ENCODE measurements at regions not wholly inside any gene's neighbourhood (a gene's known extent, or its start where the extent isn't known, plus 50 kb on each side); places are given as distances from the start of the nearest gene placed in this dataset.

GRCh38 chr5:139733698-139734538 lies 61.7 kb upstream of the PSD2 start:
- no peak for DNase-seq (ENCODE audit: low read depth)

DNA sequence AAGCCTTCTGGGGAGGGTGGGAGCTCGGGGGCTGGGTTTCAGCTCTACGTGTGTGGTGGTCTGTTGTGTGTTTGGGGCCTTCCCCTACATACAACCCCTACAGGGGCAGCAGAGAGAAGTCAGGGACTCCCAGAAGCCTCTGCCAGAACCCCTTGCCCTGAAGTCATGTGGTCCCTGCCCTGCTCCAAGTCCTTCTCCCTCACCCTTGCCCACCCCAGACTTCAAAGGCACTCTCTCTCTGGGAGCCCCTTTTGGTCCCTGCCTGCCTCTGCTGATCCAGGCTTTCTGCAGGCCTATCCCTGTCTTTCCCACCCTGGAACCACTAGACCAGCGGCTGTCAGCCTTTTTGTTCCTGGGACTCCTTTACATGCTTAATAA lies 61.1 kb upstream of the PSD2 start:
- DNase-seq (ENCODE audit: low read depth): no peak

GRCh38 chr5:139738193-139739149 lies 57.1 kb upstream of the PSD2 start:
- no peak for DNase-seq (ENCODE audit: low read depth)

GRCh38 chr5:139739150-139739974 lies 56.2 kb upstream of the PSD2 start:
- no peak for DNase-seq (ENCODE audit: low read depth)

DNA sequence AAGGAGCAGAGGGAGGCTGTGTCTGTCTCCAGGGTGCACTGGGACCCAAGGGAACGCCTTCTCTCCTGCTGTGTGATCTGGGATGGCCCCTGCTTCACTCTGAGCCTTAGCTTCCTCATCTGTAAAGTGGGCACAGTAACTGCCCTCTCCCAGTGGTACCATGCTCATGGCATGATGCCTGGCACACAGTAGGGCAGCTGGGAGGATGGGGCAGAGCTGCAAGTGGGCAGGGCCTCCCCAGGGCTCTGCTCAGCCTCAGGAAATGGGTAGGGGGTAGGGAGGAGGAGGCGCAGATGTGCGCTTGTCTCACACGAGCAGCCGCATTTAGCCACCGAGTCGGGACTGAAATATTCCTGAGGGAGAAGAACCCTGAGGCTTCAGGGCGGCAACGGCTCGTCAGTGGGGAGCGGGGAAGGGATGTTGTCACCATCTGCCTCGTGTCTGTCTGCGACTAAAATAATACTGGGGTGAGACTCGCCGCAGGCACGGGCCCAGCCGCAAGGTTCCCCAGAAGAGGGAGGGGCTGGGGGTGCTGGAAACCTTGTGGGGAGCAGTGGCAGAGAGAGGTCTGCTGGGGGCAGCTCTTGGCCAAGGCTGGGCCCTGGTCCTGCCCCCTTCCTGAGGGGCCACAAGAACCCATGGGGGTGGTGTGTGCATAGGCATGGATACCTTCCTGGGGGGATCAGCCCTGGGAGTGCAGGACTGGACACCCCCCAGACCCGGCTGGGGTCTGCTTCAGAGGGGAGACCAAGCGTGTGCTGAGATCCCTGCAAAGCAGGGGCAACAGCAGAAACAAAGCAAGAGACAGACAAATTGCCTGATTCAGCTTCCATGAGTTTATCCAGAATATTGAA lies 55.2 kb upstream of the PSD2 start:
- DNase-seq (ENCODE audit: low read depth): no peak

DNA sequence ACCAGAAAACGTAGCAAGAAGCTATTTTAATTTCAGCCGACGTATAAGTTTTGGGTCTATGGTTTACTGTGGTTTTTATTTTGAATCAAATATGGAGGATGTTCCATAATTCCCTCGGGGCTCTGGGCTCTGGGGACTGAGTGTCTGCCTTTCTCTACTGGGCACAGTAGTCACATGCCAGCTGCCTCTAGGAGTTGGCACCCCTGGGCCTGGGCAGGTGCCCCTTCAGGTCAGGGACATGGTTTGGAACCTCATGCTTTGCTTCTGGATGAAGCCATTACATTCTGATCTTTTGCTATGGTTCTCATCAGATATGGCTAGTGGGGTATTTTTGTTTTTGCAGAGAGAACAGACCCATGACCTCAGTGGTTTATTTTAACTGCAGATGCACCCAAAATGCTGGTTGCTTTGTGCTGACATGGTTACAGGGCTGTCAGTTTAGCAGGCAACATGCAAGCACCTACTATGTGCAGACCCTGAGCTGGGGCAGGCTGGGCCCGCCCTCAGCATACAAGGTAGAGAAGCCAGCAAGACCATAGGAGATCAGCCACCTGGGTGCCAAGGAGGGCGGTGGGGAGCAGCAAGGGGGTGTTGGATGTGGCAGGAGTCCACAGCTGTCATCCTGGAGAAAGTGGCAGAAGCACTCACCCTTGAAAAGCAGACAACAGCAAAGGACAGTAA lies 54.5 kb upstream of the PSD2 start:
- no peak for DNase-seq (ENCODE audit: low read depth)

DNA sequence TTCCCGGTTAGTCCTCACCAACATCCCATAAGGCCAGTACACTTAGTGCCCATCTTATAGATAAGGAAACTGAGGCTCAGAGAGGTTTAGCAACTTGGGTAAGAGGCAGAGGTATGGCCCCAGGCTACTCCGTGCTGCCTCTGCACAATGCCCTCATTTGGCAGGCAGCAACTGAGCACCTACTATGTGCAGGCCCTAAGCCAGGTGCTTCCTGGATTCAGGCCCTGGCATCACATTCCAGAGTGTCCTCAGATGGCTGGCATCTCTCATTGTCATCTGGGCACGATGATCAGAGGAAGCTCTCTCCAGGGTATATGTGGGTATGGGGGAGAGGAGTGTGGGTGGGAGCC lies 53.8 kb upstream of the PSD2 start:
- no peak for DNase-seq (ENCODE audit: low read depth)

DNA sequence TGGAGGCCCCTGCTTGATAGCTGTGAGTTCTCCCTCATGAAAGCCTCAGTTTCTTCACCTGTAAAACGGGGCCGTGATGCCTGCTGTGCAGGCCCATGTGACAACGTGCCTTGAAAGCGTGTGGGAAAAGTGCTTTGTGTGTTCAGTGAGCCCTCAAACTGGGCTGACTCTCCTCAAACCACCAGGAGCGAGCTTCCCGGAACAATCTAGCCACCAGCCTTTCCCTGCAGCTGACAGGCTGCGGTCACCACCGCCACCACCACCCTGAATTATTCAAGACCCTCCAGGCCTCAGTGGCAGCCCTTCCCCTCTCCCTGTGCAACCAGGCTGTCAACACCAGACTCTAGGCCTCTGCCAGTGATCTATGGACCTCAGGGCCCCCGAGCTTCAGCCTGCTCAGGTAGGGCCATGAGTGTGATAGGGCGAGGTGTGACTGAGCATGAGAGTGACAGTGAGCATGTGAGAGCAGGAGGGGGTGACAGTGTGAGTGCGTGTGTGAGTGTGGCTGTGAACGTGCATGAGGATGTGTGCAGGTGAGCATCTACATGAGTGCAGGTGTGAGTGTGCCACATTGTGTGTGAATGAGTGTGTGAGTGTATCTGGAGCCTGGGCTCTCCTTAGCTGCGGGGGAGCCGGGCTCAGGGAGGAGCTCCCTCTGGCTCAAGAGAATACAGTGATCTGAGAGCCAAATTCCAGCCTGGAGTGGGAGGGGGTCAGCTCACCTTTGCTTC lies 53.3 kb upstream of the PSD2 start:
- DNase-seq (ENCODE audit: low read depth): no peak

DNA sequence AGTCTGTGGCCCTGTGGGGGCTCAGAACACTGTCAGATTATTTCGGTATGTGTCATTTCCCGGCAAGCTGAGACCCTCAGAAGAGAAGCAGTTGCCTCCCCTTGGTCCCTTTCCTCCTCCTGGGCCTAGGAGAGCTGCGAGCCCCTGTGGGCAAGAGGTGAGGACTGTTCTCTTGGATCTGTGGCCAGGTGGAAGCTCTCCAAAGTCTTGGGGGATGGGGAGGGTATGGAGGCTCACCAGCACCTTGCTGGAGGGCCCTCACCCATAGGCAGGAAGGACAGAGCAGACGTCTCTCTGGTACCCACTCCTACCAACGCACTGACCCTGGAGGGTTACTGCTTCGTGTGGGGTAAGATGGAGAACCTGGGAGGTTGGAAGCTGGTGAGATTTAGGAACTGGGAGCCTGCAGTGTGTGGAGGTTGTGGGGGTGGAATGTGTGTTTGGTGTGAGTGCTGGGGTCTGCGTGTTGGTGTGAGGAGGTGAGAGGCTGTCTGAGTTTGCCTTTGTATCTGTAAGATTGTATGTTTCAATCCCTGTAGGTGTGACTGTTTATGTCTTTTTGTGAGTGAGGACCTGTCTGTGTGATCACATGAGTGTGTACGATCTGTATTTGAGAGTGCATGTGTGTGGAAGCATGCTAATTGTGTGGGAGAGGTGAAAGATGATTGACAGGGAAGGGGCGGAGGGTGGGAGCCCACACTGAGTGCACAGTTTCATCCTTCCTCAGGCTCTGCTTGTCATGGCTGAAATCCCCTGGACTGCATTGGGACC lies 52.4 kb upstream of the PSD2 start:
- no peak for DNase-seq (ENCODE audit: low read depth)

DNA sequence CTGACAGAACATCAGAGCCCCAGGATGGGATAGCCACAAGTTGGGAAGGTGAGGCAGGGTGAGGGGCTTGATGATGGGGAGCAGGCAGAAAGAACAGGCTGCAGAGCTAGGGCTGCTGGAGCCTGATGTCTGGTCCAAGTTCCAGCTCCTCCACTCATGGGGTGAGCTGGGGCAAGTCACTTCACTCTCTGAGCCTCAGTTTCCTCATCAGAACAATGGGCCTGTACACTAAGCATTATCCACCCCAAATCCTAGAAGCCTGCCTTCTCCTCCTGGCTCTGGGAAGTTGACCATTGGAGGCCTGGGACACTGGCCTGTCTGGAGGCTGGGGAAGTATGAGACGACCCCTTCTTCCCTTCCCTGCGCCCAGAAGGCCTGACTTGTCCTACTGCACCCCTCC lies 51.8 kb upstream of the PSD2 start:
- no peak for DNase-seq (ENCODE audit: low read depth)

DNA sequence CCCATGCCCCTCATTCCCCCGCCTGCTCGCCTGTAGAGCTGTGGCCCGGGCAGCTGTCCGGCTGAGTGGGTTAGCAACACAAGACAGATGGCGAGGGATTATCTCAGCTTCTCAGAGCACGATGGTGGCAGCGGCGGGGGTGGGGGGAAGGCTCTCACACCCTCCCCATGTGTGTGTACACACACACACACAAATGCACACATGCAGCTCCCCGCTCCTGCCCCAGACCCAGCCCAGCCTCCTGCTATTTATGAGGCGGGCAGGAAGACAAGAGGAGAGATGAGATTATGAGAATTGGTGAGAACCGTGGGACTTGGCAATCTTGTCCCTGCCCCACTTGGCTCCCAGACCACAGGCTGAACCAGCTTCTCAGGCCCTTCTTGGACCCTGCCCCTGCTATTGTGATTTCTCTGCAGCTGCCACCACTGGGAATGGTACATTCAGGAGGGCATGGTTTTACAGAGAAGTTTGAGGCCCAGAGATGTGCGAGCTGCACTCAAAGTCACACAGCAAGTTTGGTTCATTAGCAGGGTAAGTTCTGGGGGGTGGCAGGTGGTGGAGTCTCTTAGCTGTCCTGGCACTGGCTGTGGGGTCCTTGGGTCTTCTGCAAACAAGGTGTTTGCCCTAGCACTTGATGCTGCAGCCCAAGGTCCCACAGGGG lies 51.0 kb upstream of the PSD2 start:
- DNase-seq (ENCODE audit: low read depth): no peak

DNA sequence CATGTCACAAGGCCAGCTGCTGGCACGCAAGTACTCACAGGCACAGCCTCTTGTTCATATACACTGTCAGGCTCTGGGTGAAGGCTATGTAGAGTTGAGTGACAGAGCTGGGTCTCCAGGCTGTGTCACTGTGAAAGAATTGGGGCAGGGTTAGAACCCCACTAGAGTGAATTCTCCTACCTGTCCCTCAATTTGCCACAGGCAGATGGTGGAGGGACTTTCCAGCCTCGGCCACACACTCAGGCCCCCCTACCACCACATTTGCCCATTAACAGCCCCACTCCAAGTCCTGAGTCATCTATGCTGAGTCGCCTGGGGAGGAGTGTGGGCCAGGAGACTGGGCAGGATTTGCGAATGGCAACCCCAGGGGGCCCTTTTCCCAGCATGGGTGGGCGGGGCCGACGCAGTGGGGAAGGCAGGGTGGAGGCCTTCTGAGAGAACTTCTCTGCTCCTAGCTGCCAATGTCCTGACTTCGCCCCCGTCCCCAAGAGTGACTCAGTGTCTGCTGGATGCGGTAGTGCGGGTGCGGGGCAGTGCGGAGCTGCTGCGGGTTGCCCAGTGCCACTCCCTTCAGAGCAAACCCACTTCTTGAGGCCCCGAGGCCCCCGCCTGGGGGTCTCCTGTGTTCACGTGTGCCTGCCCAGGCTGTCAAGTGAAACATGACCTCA lies 50.3 kb upstream of the PSD2 start:
- DNase-seq (ENCODE audit: low read depth): peak; percentile 93

DNA sequence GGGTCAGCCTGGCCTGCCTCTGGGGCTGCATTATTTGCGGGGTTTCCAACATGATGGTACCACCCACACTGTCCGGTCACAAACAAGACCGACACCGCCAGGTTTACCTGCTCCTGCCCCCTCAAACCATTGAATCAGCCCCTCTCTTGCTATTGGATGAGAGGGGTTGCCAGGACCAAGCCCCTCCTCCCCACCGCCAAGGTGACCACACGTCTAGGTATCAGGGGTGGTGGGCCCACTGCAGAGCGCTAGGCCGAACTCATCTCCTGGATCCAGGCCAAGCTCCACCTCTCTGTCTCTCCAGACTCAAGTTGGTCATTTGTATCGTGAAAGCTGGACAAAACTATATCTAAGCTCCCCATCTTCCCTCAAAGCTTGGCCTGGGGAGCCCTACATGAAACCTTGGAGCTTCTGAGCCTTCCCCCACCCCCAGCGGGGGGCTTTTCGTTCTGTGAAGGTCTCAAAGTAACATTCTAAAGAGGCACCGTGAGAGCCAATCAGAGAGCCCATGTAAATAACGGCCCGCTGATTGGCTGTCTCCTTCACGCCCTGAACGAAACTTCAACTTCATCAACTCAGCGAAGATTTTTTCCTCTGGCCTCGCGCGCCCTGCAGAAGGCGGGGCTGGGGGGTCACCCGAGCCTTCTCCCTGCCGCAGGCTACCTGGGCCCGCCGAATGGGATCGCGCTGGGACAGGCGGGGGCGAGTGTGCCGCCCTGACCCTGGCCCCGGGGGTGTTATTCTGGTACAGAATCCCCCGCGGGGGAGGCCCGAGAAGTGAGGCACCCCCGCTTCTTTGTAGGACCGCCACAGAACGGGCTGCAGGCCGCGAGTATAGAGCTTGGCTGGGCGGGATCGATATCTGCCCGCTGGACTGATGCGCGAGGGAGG lies 49.6 kb upstream of the PSD2 start:
- DNase-seq (ENCODE audit: low read depth): peak; percentile 86
